SKM-1 (cell line): ENCODE measurements at regions not wholly inside any gene's neighbourhood (a gene's known extent, or its start where the extent isn't known, plus 50 kb on each side); places are given as distances from the start of the nearest gene placed in this dataset.

Source experiments
- DNase-seq: peaks from one replicate; lab custom pipeline; 2025; ENCODE audit not compliant: unreplicated experiment; lab: John Stamatoyannopoulos, UW

DNA sequence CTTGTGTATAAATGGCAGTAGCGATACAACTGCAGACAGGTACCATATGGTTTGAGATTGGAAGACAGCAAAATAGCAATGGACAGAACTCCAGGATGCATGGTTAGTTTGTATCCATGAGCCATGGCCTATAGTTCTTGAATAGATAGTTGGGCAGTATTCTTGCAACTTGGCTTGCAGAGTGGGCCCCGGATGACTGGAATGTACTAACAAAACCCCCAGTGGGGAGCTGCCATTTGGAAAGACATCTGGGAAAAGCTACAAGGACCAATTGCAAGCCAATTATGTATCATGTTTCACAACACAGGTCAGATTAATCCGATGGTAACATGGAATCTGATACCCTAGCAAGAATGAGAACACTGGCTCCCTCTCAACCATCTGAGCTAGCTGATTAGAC lies 279.6 kb downstream of the RERGL start:
- no peak for DNase-seq

DNA sequence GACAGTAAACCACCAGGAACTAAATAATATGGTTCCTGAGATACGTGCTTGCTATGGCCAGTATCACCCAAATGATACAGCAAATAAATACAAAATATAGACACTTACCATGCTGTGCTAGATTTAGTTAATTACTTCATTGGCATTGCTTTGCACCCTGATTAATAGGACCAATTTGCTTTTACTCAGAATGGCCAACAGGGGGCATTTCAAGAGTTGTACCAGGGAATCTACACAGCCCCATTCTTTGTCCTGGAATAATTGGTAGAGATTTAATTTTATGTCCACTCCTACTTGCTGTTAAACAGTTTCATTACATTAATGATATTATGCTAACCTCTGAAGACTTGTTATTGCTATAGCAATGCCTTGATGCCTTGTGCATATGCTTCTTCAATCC lies 280.8 kb downstream of the RERGL start:
- no peak for DNase-seq

DNA sequence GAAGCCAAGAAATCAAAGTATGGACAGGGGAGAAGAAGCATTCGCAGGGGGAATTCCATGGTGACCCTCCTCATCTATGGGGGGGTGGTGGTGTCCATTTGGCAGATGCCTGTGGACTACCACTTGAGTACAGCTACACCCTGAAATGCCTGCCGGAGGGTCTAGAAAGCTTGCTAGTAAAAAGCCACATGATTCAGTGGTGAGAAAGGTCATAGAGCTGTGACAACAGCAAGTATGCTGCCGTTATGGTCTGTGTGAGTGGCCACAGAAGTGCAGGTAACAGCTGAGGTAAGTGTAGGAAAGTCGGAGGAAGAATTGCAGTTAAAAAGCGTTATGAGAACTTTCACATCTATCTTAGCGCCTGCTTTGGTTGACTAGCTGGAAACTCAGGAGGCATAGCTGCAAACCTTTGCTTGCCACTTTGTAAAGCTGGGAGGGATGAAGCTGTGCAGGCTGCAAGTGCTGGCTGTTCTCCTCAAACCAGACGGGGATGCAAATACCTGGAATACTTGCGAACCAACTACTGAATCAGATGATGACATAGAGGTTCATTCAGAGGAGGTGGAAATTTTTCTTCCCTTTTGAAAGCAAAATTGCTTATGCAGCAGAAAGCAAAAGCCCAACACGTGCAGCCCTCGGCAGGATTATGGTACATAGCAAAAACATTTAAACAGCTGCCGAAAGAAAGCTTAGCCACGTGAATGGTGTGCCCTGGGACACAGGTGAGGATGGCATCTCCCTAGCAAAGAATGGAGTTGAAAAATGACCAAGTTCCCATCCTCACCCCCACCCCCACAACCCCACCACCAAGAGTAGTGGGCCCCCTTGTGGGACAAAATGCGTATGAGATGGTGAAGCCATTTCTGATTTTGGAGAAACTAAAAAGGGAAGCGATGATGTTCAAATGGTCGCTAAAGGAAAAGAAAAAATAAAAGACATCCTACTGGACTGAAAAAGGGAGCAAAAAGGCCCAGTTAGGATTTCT lies 287.0 kb downstream of the RERGL start:
- DNase-seq: no peak

DNA sequence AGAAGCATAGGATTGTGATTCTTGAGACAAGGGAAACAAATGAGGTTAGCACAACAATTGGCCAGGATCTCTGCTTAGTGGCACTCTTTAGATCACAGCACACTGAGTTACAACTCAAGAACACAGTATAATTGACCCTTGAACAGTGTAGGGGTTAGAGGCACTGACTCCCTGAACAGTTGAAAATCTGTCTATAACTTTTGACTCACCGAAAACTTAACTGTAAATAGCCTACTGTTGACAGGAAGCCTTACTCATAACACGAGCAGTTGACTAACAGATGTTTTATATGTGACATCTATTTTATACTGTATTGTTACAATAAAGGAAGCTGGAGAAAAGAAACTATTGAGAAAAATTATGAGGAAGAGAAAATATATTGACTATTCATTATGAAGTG lies 296.1 kb downstream of the RERGL start:
- no peak for DNase-seq

DNA sequence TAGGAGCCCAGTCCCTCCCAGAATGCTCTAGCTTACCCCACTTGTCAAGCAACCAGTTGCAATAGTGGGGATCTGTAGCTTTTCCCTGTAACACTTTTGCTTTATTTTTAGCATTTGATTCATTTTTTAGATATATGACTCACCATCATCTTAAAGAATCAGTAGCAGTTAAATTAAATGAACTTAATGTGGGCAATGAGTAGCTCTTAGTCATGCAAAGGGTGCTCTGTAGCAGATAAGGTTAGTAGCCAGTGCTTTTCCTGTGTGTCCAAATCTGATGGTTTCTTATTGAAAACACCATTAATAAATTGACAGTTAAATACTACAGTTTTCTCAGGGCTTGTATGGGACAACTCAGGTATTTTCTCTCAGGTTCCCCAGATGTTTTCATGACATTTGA lies 311.8 kb downstream of the RERGL start:
- DNase-seq: no peak

DNA sequence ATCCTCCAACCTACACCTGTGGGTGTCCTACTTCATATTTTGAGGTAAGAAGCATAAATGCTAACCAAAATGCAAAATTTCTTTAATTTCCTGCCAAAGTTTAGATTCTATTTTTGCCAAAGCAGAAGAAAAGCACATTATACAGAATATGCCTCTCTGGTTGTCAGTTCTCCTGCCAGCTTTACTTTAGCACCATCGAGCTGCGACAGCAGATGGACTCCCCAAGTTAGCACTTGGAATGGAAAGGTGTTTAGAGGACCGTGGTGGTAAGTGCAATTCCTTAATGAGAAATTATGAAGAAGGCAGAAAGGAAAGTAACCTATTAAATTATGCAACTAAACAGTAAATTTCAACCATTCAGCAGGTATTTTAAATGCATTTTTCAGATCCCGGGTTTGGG lies 326.6 kb downstream of the RERGL start:
- no peak for DNase-seq

DNA sequence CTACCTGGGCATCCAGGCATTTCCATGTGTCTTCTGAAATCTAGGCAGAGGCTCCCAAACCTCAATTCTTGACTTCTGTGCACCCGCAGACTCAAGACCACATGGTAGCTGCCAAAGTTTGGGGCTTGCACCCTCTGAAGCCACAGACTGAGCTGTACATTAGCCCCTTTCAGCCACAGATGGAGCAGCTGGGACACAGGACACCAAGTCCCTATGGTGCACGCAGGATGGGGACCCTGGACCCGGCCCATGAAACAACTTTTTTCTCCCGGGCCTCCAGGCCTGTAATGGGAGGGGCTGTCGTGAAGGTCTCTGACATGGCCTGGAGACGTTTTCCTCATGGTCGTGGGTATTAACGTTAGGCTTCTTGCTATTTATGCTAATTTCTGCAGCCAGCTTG lies 330.0 kb downstream of the RERGL start:
- DNase-seq: no peak
